Coronary artery (tissue), 2 donors: ENCODE measurements at regions not wholly inside any gene's neighbourhood (a gene's known extent, or its start where the extent isn't known, plus 50 kb on each side); places are given as distances from the start of the nearest gene placed in this dataset.

Source experiments
- DNase-seq: peaks from one replicate; pipeline ENCODE4 v3.0.0-alpha.2; 2017; ENCODE audit warnings: low spot score
- H3K27ac ChIP-seq, 2 donors: fragments of 200-600 bp; sonication (generic); one replicate each; pipeline ENCODE4 v1.5.1; 2016 to 2019
- H3K4me3 ChIP-seq: fragments of 200-600 bp; sonication (generic); 2 replicates; pipeline ENCODE4 v1.5.1; 2016; ENCODE audit warnings: mild to moderate bottlenecking, moderate library complexity
- TF ChIP-seq, protein P1 (sequence below): fragments of 200-600 bp; sonication (generic); IDR thresholded peaks from one replicate; pipeline ENCODE4 v1.5.1; 2019; ENCODE audit warnings: antibody characterized with exemption

DNA sequence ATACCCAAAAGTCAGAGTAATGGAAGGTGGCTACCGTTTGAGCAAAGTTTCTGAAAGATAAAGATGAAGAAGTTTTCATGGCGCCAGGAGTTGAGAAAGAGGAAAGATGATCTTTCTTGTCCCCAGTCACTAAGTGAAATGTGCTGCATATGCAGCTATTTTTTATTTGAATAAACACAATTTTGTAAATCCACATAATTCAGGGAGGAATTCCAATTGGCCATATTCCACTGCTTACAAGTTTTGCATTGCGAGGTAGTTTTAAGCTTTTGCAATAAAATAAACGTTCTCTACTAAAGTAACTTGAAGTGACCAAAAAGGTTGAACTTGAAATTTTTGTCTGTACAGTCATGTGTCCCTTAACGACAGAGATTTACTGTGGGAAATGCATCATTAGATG, 139.3 kb upstream of the VCX2 start:
- no peak for DNase-seq
- Histone ChIP-seq H3K4me3 (no peak overlapping the region), H3K27ac (no peak overlapping the region)
- TF ChIP-seq, protein P1, sequence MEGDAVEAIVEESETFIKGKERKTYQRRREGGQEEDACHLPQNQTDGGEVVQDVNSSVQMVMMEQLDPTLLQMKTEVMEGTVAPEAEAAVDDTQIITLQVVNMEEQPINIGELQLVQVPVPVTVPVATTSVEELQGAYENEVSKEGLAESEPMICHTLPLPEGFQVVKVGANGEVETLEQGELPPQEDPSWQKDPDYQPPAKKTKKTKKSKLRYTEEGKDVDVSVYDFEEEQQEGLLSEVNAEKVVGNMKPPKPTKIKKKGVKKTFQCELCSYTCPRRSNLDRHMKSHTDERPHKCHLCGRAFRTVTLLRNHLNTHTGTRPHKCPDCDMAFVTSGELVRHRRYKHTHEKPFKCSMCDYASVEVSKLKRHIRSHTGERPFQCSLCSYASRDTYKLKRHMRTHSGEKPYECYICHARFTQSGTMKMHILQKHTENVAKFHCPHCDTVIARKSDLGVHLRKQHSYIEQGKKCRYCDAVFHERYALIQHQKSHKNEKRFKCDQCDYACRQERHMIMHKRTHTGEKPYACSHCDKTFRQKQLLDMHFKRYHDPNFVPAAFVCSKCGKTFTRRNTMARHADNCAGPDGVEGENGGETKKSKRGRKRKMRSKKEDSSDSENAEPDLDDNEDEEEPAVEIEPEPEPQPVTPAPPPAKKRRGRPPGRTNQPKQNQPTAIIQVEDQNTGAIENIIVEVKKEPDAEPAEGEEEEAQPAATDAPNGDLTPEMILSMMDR = no peak

GRCh38 chrX:8313844-8314243, 142.8 kb upstream of the VCX2 start:
- Histone ChIP-seq H3K27ac (no peak overlapping the region), H3K4me3 (no peak overlapping the region)
- no peak for DNase-seq
- TF ChIP-seq, protein P1 = no peak

DNA sequence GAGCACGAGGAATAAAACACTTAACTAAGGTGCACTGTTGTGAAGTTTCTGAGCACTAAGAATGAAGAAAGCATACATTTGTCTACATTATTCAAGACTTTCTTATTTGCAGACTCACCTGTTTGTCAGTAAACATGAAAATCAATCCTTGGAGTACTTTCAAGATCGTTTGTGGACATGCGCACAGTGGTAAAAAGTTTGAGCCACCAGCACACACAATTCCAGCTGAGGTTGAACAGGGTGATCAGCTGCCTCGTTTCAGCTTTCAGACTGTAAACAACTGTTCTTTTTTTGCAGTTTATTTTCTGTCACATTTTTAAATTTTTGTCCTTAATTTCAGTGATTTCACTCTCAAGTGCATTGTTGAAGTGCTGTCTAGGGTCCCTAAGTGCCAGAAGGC, 143.8 kb upstream of the VCX2 start:
- Histone ChIP-seq H3K27ac (no peak overlapping the region), H3K4me3 (no peak overlapping the region)
- TF ChIP-seq, protein P1 = no peak
- no peak for DNase-seq

- TF ChIP-seq, protein P1 = no peak
- H3K27ac ChIP-seq = no peak overlapping the region
- H3K4me3 ChIP-seq = no peak overlapping the region
- DNase-seq = no peak
These were observed 145.3 kb upstream of the VCX3B start for GRCh38 chrX:8319359-8319758.

DNA sequence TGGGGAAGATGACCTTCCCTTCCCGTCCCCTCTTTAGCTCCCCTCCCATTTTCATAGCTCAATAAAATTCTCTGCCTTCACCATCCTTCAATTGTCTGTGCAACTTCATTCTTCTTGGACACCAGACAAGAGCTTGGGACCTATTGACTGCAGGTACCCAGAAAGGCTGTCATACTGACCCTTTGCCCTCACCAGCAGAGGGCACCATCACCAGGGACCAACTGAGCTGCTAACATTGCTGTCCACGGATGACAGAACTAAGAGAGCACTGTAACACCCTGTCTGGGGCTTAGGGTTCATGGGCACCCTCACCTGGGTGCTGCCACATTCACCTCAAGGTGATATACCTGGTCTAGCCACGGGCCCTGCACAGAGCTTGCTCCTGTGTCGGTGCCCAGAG, 141.3 kb upstream of the VCX3B start:
- TF ChIP-seq, protein P1 = no peak
- DNase-seq = no peak

DNA sequence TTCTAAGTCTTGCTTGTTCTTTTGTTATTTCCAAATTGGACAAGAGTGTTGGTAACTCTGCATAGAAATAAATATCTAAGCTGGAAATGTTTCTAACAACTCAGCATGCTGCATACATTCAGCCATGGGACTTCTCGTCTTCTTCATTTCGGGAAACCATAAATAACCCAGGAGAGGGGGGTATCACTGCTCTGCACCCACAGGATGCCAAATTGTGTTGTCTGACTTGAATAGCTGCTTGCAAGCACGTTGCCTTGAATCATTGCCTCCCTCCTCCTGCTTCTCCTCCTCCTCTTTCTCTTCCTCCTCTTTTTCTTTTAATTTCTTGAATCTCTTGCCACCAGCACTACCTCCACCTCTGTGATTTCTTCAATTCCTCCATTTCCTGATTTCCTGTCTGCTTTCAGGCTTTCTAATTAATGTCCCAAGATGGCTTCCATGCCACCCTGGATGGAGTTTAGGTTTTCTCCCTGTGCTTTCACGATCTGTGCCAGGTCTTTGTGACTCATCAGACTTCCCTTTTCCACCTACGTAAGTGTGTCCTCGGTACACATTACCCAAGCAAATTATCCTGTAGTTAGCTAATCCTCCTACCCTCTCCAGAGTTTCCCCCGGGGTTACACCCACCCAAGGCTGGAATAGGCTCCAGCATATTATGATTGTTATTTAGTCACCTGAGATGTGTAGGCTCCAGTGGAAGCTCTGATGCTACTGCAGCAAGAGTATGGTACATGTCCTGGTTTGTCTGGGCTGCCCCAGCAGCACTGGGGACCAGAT, 122.6 kb upstream of the VCX3B start:
- H3K27ac ChIP-seq = no peak overlapping the region
- TF ChIP-seq, protein P1 = no peak
- DNase-seq = no peak
- no peak overlapping the region for H3K4me3 ChIP-seq

More for the DNA sequence above, 141.3 kb upstream of the VCX3B start:
- Histone ChIP-seq H3K4me3 (no peak overlapping the region), H3K27ac (no peak overlapping the region)

DNA sequence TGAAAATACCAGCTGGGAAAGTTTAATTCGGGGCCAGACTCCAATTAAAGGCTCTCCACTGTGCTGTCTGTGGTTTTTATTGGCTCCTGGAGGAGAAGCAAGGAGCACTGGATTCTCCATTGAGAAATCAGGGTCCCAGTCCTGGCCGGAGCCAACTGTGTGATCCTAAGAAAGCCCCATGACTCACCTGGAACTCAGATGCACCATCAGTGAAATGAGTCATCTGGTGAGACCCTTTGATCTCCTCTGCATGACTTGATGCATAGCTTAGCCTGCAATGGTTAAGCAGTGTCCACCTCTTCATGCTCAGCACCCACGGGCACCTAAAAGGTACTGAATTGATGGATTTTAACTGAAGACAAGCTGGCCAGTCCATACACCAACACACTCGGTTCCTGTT, 119.2 kb upstream of the VCX3B start:
- H3K27ac ChIP-seq = no peak overlapping the region
- no peak overlapping the region for H3K4me3 ChIP-seq
- TF ChIP-seq, protein P1 = no peak
- no peak for DNase-seq
